ENCODE measurements at regions not wholly inside any gene's neighbourhood (a gene's known extent, or its start where the extent isn't known, plus 50 kb on each side); places are given as distances from the start of the nearest gene placed in this dataset.

DNA sequence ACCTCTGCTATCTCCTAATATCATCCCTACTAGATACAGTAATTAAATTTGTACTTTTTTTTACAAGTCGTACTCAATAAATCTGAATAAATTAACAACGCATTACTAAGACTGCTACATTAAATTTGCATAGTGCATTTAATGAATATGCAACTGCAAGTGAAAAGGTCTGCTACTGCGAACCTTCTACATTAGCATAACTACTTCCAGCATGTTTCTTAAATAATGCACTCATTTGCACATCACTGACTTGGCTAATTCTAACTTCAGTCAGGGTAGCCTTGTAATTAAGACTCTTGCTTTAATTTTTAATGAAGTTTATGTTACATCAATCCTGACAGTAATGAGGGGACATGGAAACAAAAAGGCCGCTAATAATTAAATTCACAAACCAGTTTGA lies 98.9 kb upstream of the FOXB1 start:
- no CpG with 5 or more reads among the region's 4 CpGs for WGBS (ENCODE audit: insufficient coverage)

DNA sequence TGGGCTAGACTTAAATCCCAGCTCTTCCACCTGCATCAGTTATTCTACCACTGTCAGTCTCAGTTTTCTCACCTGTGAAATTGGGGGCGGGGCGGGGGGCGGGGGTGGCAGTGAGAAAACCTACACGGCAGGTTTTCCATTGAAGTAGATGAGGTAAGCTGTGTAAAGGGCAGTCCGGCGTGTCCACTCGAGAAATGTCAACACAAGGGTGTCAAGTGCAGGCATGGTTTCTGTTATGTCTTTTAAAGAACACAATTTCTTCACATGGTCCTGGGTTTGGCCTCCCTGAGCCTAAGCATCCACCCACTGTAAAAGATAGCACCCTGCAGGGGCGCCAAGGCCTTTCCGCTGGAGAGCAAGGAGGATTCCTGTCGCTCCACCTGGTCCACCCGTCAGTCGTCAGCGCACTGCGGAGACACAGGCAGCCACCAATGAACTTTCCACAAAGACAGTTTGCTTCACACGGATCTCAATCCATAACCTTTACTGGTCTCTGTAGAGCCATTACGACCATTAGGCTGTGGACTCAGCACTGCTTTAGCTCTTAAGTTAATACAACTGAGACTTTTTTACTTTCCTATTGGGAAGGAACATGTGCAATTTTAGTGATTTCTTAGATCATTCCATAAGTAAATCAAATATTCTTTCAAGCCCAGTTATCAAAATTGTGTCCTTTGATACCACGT lies 99.5 kb upstream of the FOXB1 start:
- Histone ChIP-seq H3K9ac (ENCODE audit: insufficient read depth, low read length, poor library complexity, severe bottlenecking) (no peak overlapping the region), H3K9me3 (replicated peaks in 1 of 2; ENCODE audit: control insufficient read depth in 1 of 2, insufficient read depth in 1 of 2, low read length in 2 of 2) (no peaks in the 10 kb centered on the region), H3K4me2 (replicated peaks; ENCODE audit: extremely low read depth, low read length, poor library complexity, severe bottlenecking) (no peak overlapping the region), H3K79me2 (ENCODE audit: insufficient read depth, low read length) (no peaks in the 10 kb centered on the region), H3K4me1 (ENCODE audit: control insufficient read depth in 1 of 2, insufficient read depth in 2 of 2, low read length in 2 of 2) (no peaks in the 10 kb centered on the region), H3K27me3 (ENCODE audit: control insufficient read depth in 2 of 2, insufficient read depth in 2 of 2, low read length in 2 of 2) (peaks cover 2 to 6% of the 10 kb centered on the region in 2 donors), H3K4me3 (replicated peaks in 1 of 3; ENCODE audit: low read depth in 2 of 3, low read length in 3 of 3) (no peak overlapping the region), H3K27ac (ENCODE audit: low read depth in 1 of 2, low read length in 2 of 2) (no peak overlapping the region), H3K36me3 (replicated peaks in 1 of 2; ENCODE audit: control insufficient read depth in 1 of 2, insufficient read depth in 2 of 2, low read length in 2 of 2) (no peaks in the 10 kb centered on the region), H4K20me1 (ENCODE audit: insufficient read depth, low read length) (no peaks in the 10 kb centered on the region), H2AFZ (ENCODE audit: insufficient read depth, low read depth, low read length, poor library complexity, severe bottlenecking) (no peak overlapping the region)
- H3K9me3 Mint-ChIP-seq: no peaks in the 10 kb centered on the region
- H3K27me3 Mint-ChIP-seq (ENCODE audit: low read depth in 3 of 3): peaks cover 7 to 21% (median 12%) of the 10 kb centered on the region in 3 donors
- H3K27ac Mint-ChIP-seq: no peak overlapping the region
- TF ChIP-seq, protein P1, sequence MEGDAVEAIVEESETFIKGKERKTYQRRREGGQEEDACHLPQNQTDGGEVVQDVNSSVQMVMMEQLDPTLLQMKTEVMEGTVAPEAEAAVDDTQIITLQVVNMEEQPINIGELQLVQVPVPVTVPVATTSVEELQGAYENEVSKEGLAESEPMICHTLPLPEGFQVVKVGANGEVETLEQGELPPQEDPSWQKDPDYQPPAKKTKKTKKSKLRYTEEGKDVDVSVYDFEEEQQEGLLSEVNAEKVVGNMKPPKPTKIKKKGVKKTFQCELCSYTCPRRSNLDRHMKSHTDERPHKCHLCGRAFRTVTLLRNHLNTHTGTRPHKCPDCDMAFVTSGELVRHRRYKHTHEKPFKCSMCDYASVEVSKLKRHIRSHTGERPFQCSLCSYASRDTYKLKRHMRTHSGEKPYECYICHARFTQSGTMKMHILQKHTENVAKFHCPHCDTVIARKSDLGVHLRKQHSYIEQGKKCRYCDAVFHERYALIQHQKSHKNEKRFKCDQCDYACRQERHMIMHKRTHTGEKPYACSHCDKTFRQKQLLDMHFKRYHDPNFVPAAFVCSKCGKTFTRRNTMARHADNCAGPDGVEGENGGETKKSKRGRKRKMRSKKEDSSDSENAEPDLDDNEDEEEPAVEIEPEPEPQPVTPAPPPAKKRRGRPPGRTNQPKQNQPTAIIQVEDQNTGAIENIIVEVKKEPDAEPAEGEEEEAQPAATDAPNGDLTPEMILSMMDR (IDR thresholded peaks at IDR 0.05): no peak
- H3K4me3 Mint-ChIP-seq: peak overlapping the region in 1 of 2 donors; percentile 16
- DNase-seq: no peak
- no peaks in the 10 kb centered on the region for H3K4me1 Mint-ChIP-seq
- whole genome bisulfite sequencing (ENCODE audit: insufficient coverage): 64% methylated on average over 7 of the region's 17 CpGs
- H3K36me3 Mint-ChIP-seq: no peaks in the 10 kb centered on the region
- intact Hi-C loops (cut with micrococcal nuclease): no loop called here

More for the DNA sequence above, 98.9 kb upstream of the FOXB1 start:
- no peaks in the 10 kb centered on the region for H3K36me3 Mint-ChIP-seq
- peaks cover 7 to 23% (median 12%) of the 10 kb centered on the region in 3 donors for H3K27me3 Mint-ChIP-seq (ENCODE audit: low read depth in 3 of 3)
- Histone ChIP-seq H2AFZ (ENCODE audit: insufficient read depth, low read depth, low read length, poor library complexity, severe bottlenecking) (no peak overlapping the region), H3K79me2 (ENCODE audit: insufficient read depth, low read length) (no peaks in the 10 kb centered on the region), H3K4me1 (ENCODE audit: control insufficient read depth in 1 of 2, insufficient read depth in 2 of 2, low read length in 2 of 2) (no peaks in the 10 kb centered on the region), H3K9me3 (replicated peaks in 1 of 2; ENCODE audit: control insufficient read depth in 1 of 2, insufficient read depth in 1 of 2, low read length in 2 of 2) (no peaks in the 10 kb centered on the region), H4K20me1 (ENCODE audit: insufficient read depth, low read length) (no peaks in the 10 kb centered on the region), H3K4me2 (replicated peaks; ENCODE audit: extremely low read depth, low read length, poor library complexity, severe bottlenecking) (no peak overlapping the region), H3K36me3 (replicated peaks in 1 of 2; ENCODE audit: control insufficient read depth in 1 of 2, insufficient read depth in 2 of 2, low read length in 2 of 2) (no peaks in the 10 kb centered on the region), H3K27me3 (ENCODE audit: control insufficient read depth in 2 of 2, insufficient read depth in 2 of 2, low read length in 2 of 2) (peaks cover 2 to 9% of the 10 kb centered on the region in 2 donors), H3K4me3 (replicated peaks in 1 of 3; ENCODE audit: low read depth in 2 of 3, low read length in 3 of 3) (no peak overlapping the region), H3K27ac (ENCODE audit: low read depth in 1 of 2, low read length in 2 of 2) (no peak overlapping the region), H3K9ac (ENCODE audit: insufficient read depth, low read length, poor library complexity, severe bottlenecking) (no peak overlapping the region)
- H3K27ac Mint-ChIP-seq: no peak overlapping the region
- no peaks in the 10 kb centered on the region for H3K4me1 Mint-ChIP-seq
- intact Hi-C loops (cut with micrococcal nuclease): no loop called here
- H3K4me3 Mint-ChIP-seq: no peak overlapping the region
- no peaks in the 10 kb centered on the region for H3K9me3 Mint-ChIP-seq
- TF ChIP-seq, protein P1 (IDR thresholded peaks at IDR 0.05): no peak
- DNase-seq: no peak
